ENCODE measurements at regions not wholly inside any gene's neighbourhood (a gene's known extent, or its start where the extent isn't known, plus 50 kb on each side); places are given as distances from the start of the nearest gene placed in this dataset.

DNA sequence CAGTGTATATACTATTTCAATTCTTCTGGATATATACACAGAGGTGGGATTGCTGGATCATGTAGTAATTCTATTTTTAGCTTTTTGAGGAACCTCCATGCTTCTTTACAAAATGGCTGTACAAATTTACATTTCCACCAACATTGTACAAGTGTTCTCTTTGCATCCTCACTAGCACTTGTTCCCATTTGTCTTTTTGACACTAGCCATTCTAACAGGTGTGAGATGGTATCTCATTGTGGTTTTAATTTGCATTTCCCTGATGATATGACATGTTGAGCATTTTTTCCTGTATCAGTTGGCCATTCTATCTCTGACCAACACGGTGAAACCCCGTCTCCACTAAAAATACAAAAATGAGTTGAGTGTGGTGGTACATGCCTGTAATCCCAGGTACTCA is 68.1 kb upstream of the PMEPA1 start:
- DNase-seq (no peak), ATAC-seq (no peak)
- TF ChIP-seq, protein P1, sequence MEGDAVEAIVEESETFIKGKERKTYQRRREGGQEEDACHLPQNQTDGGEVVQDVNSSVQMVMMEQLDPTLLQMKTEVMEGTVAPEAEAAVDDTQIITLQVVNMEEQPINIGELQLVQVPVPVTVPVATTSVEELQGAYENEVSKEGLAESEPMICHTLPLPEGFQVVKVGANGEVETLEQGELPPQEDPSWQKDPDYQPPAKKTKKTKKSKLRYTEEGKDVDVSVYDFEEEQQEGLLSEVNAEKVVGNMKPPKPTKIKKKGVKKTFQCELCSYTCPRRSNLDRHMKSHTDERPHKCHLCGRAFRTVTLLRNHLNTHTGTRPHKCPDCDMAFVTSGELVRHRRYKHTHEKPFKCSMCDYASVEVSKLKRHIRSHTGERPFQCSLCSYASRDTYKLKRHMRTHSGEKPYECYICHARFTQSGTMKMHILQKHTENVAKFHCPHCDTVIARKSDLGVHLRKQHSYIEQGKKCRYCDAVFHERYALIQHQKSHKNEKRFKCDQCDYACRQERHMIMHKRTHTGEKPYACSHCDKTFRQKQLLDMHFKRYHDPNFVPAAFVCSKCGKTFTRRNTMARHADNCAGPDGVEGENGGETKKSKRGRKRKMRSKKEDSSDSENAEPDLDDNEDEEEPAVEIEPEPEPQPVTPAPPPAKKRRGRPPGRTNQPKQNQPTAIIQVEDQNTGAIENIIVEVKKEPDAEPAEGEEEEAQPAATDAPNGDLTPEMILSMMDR (IDR thresholded peaks at IDR 0.05) = no peak
- peaks cover 0 to 6% (median 0%) of the 10 kb centered on the region in 9 donors for H3K4me1 ChIP-seq
- 87% methylated on average over 2 of the region's 2 CpGs for WGBS, 2 donors
- intact Hi-C loops (cut with DNase I) = no loop called here
- H3K9me3 ChIP-seq = no peaks in the 10 kb centered on the region
- H3K4me3 ChIP-seq = no peak overlapping the region
- H3K36me3 ChIP-seq = no peaks in the 10 kb centered on the region
- peaks cover 0 to 2% (median 0%) of the 10 kb centered on the region in 7 donors for H3K27me3 ChIP-seq
- no peak overlapping the region for H3K27ac ChIP-seq

DNA sequence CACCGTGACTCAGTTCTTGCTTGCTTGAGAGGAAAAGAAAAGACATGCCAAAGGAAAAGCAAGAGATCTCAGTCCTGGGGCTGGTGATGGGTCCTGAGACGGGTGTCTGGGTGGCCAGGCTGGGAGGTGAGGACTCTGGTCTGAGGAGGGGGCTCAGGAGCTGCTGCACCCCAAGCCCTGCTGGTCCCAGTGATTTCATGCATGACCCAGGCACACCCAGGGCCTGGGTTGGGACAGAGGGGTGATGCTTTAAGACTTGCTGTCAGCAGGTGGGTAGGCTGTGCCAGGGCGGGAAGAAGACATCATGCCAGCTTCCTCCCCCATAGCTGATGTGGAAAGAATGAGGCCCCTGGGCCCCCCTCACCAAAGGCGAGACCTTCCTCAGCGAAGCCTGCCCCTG is 65.1 kb upstream of the PMEPA1 start:
- 93 to 97% methylated on average over 5 of the region's 5 CpGs for WGBS, 2 donors
- TF ChIP-seq, protein P1 (IDR thresholded peaks at IDR 0.05) = no peak
- no peak for DNase-seq
- no peak for ATAC-seq
- Histone ChIP-seq H3K27me3 (peaks cover 0 to 9% (median 0%) of the 10 kb centered on the region in 7 donors), H3K4me1 (no peaks in the 10 kb centered on the region), H3K4me3 (no peak overlapping the region), H3K27ac (no peak overlapping the region), H3K9me3 (no peaks in the 10 kb centered on the region), H3K36me3 (no peaks in the 10 kb centered on the region)
- intact Hi-C loops (cut with DNase I) = no loop called here

DNA sequence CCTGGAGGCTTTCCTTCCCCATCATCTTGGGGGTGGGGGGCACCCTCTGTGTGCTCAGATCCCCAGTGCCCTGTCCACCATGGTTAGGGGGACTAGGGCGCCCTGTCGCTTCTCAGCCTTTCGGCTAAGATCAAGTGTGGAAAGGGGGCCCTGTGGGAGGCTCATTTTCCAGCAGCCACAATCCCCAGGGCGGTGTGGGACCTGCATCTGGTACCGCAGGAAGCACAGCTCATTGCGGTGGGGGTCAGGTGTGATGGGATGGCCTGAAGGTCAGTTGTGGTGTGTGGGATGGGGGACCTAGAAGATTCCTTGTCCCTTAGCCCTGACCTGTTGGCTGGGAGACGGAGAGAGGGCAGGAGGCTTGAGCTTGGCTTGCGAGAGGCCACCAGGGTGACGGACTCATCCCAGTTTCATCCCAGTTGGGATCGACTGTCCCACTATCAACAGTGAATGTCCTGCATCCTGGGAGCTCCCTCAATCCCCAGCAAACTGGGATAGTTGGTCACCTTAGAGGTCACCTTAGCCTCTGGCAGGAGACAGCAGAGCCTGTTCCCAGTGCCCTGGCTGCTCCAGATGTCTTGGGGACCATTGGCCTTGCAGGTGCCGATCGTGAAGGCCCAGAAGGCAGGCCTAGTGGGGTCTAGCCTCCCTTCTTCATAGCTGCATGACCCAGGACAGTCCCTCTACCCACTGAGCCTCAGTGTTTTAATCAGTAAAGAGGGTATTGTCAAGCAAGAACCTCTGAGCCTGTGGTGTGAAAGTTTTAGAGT is 64.5 kb upstream of the PMEPA1 start:
- intact Hi-C loops (cut with DNase I) = no loop called here
- DNase-seq (no peak), ATAC-seq (no peak)
- Histone ChIP-seq H3K4me3 (no peak overlapping the region), H3K27me3 (peaks cover 0 to 9% (median 0%) of the 10 kb centered on the region in 7 donors), H3K27ac (no peak overlapping the region), H3K9me3 (no peaks in the 10 kb centered on the region), H3K4me1 (no peaks in the 10 kb centered on the region), H3K36me3 (no peaks in the 10 kb centered on the region)
- WGBS, 2 donors = 93 to 94% methylated on average over 12 of the region's 12 CpGs
- TF ChIP-seq, protein P1 (IDR thresholded peaks at IDR 0.05) = no peak

DNA sequence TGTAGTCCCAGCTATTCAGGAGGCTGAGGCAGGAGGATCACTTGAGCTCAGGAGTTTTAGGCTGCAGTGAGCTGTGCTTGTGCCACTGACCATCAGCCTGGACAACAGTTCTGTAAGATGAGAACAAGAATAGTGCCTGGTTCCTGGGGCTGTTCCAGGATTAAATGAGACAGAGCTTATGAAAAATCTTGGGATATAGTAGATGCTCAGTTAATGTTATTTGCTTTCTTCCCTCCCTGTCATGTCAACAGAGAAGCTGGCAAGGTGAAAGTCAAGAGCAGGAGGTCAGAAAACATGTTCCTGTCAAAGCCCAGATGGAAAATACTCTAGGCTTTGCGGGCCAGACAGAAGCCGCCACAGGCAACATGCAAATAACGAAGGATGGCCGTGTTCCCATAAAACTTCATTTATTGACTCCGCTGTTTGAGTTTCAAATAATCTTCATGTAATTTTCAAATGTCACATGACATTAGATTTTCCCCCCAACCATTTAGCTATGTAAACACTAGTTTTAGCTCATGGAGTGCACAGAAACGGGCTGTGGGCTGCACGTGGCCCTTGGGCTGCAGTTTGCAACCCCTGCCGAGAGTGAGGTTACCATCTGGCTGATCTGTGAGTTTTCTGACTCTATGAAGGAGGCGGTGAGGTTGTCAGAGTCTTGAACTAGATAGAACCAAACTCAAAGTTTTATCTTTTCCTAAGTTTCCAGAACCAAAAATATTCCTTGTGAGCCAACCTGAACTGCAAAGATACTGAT is 63.4 kb upstream of the PMEPA1 start:
- no peak for ATAC-seq
- Histone ChIP-seq H3K36me3 (no peaks in the 10 kb centered on the region), H3K9me3 (no peaks in the 10 kb centered on the region), H3K4me3 (no peak overlapping the region), H3K27ac (no peak overlapping the region), H3K27me3 (peaks cover 0 to 9% (median 0%) of the 10 kb centered on the region in 7 donors), H3K4me1 (no peaks in the 10 kb centered on the region)
- WGBS, 2 donors = 84 to 90% methylated on average over 9 of the region's 9 CpGs
- no peak for DNase-seq
- TF ChIP-seq, protein P1 (IDR thresholded peaks at IDR 0.05) = no peak
- intact Hi-C loops (cut with DNase I) = no loop called here

Data from heart right ventricle (tissue), 16 donors.